ENCODE measurements at regions not wholly inside any gene's neighbourhood (a gene's known extent, or its start where the extent isn't known, plus 50 kb on each side); places are given as distances from the start of the nearest gene placed in this dataset.

GRCh38 chr2:2942225-2942624, 435.4 kb downstream of the EIPR1 start:
- Mint-ChIP-seq H3K9me3 (ENCODE audit: low read depth) (peaks cover 14% of the 10 kb centered on the region), H3K4me1 (ENCODE audit: low read depth) (no peaks in the 10 kb centered on the region), H3K27me3 (ENCODE audit: low read depth) (no peaks in the 10 kb centered on the region), H3K27ac (ENCODE audit: unreplicated experiment) (no peak overlapping the region), H3K36me3 (ENCODE audit: low read depth) (no peaks in the 10 kb centered on the region), H3K4me3 (ENCODE audit: unreplicated experiment) (no peak overlapping the region)
- no peak for TF ChIP-seq CTCF (IDR thresholded peaks at IDR 0.05)
- no peak for DNase-seq (ENCODE audit: low spot score)

GRCh38 chr2:2941205-2941604, 436.4 kb downstream of the EIPR1 start:
- DNase-seq (ENCODE audit: low spot score) = no peak
- no peaks in the 10 kb centered on the region for H3K4me1 Mint-ChIP-seq (ENCODE audit: low read depth)
- no peak overlapping the region for H3K4me3 Mint-ChIP-seq (ENCODE audit: unreplicated experiment)
- no peaks in the 10 kb centered on the region for H3K27me3 Mint-ChIP-seq (ENCODE audit: low read depth)
- peaks cover 14% of the 10 kb centered on the region for H3K9me3 Mint-ChIP-seq (ENCODE audit: low read depth)
- H3K36me3 Mint-ChIP-seq (ENCODE audit: low read depth) = no peaks in the 10 kb centered on the region
- no peak overlapping the region for H3K27ac Mint-ChIP-seq (ENCODE audit: unreplicated experiment)
- TF ChIP-seq CTCF (IDR thresholded peaks at IDR 0.05) = no peak

GRCh38 chr2:2940702-2941101, 436.9 kb downstream of the EIPR1 start:
- no peak for DNase-seq (ENCODE audit: low spot score)
- Mint-ChIP-seq H3K4me3 (ENCODE audit: unreplicated experiment) (no peak overlapping the region), H3K4me1 (ENCODE audit: low read depth) (no peaks in the 10 kb centered on the region), H3K9me3 (ENCODE audit: low read depth) (peaks cover 13% of the 10 kb centered on the region), H3K27me3 (ENCODE audit: low read depth) (no peaks in the 10 kb centered on the region), H3K36me3 (ENCODE audit: low read depth) (no peaks in the 10 kb centered on the region), H3K27ac (ENCODE audit: unreplicated experiment) (no peak overlapping the region)
- TF ChIP-seq CTCF (IDR thresholded peaks at IDR 0.05) = no peak

GRCh38 chr2:2940061-2940460, 437.6 kb downstream of the EIPR1 start:
- Mint-ChIP-seq H3K4me1 (ENCODE audit: low read depth) (no peaks in the 10 kb centered on the region), H3K27ac (ENCODE audit: unreplicated experiment) (no peak overlapping the region), H3K36me3 (ENCODE audit: low read depth) (no peaks in the 10 kb centered on the region), H3K9me3 (ENCODE audit: low read depth) (peaks cover 7% of the 10 kb centered on the region), H3K27me3 (ENCODE audit: low read depth) (no peaks in the 10 kb centered on the region), H3K4me3 (ENCODE audit: unreplicated experiment) (no peak overlapping the region)
- TF ChIP-seq CTCF (IDR thresholded peaks at IDR 0.05) = no peak
- no peak for DNase-seq (ENCODE audit: low spot score)

GRCh38 chr2:2939078-2939795, 438.4 kb downstream of the EIPR1 start:
- no peak for DNase-seq (ENCODE audit: low spot score)
- Mint-ChIP-seq H3K4me1 (ENCODE audit: low read depth) (no peaks in the 10 kb centered on the region), H3K36me3 (ENCODE audit: low read depth) (no peaks in the 10 kb centered on the region), H3K27me3 (ENCODE audit: low read depth) (peaks cover 2% of the 10 kb centered on the region), H3K27ac (ENCODE audit: unreplicated experiment) (no peak overlapping the region), H3K4me3 (ENCODE audit: unreplicated experiment) (no peak overlapping the region), H3K9me3 (ENCODE audit: low read depth) (peaks cover 3% of the 10 kb centered on the region)
- no peak for TF ChIP-seq CTCF (IDR thresholded peaks at IDR 0.05)

Data from chondrocyte (in vitro differentiated cells).